ENCODE measurements at regions not wholly inside any gene's neighbourhood (a gene's known extent, or its start where the extent isn't known, plus 50 kb on each side); places are given as distances from the start of the nearest gene placed in this dataset.

DNA sequence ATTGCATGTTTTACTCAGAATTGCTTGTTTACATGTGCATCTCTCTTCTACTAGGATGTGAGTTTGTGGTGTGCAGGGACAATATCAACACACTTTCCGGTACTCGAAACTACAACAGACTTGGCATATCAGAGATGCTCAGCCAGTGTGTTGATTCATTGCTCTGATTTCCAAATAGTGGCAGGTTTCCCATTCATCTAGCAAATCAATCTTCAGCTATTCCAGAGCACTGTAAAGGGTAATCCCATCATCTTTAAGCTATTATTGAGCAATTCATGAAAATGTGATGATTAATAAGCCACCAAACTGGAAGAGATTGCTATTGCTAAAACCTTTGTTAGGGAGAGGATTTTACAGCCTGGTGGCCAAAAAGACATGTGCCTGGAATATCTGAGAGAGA, 574.2 kb upstream of the CPEB2 start:
- Histone ChIP-seq H3K9me3 (peaks cover 0 to 22% (median 6%) of the 10 kb centered on the region in 8 donors), H3K27me3 (replicated peaks in 1 of 7) (no peaks in the 10 kb centered on the region), H3K4me3 (no peak overlapping the region), H3K4me1 (peaks cover 0 to 4% (median 0%) of the 10 kb centered on the region in 6 donors), H3K36me3 (no peaks in the 10 kb centered on the region), H3K27ac (no peak overlapping the region)
- intact Hi-C loops (cut with DNase I; ENCODE audit: low total_unique reads), result no loop called here
- TF ChIP-seq, protein P1, sequence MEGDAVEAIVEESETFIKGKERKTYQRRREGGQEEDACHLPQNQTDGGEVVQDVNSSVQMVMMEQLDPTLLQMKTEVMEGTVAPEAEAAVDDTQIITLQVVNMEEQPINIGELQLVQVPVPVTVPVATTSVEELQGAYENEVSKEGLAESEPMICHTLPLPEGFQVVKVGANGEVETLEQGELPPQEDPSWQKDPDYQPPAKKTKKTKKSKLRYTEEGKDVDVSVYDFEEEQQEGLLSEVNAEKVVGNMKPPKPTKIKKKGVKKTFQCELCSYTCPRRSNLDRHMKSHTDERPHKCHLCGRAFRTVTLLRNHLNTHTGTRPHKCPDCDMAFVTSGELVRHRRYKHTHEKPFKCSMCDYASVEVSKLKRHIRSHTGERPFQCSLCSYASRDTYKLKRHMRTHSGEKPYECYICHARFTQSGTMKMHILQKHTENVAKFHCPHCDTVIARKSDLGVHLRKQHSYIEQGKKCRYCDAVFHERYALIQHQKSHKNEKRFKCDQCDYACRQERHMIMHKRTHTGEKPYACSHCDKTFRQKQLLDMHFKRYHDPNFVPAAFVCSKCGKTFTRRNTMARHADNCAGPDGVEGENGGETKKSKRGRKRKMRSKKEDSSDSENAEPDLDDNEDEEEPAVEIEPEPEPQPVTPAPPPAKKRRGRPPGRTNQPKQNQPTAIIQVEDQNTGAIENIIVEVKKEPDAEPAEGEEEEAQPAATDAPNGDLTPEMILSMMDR (IDR thresholded peaks at IDR 0.05 in 8 of 11, conservative IDR thresholded peaks at IDR 0.05 in 3 of 11), result no peak
- TF ChIP-seq POLR2AphosphoS5 (IDR thresholded peaks at IDR 0.05), result no peak
- TF ChIP-seq POLR2A (IDR thresholded peaks at IDR 0.05), result no peak
- 83 to 100% (median 96%) methylated on average over 2 of the region's 2 CpGs for WGBS, 5 donors
- DNase-seq, result no peak

DNA sequence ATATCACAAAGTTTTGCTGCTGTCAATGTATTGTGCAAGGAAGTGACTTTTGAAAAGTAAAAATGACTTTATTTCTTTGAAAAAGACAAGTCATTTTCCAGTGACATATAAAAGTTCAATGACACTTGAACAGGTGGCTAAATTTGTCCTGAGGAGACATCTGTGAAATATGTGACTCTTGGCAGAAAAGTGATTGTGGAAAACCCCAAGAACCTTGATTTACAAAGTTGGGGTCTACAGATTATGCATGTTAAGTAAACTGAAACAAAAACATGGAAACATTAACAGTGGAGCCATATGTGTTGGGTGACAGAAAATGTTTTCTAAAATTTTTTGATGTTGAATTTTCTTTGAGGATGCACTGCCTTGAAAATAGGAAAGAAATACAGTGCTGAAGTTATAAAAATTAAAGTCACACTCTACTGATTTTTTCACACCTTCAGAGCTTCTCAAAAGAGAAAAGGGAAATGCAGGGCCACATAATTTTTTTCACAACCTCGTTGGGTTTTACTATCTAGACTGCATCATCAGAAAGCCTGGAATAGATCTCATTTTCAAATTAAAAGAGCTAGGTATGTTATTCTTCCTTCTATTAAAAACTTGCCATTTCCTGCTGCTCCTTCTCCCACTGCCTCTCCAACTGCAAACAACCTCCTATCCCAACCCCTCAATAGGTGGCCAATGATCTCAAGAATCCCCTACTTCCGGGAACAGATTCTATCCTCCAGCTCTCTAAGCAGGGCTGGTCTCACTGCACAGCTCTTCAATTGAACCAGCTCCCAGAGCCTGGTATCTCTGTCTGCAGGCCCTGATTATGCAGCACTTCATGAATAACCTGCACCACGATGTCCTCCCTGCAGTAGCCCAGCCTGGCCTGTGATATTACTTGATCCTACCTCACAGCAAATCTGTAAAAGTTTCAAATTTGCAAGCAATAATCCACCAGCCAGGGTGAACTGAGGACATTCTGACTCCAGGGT, 570.8 kb upstream of the CPEB2 start:
- WGBS, 5 donors, result 45 to 57% (median 48%) methylated on average over 3 of the region's 3 CpGs
- H3K9me3 ChIP-seq, result peaks cover 0 to 6% (median 2%) of the 10 kb centered on the region in 8 donors
- TF ChIP-seq, protein P1 (IDR thresholded peaks at IDR 0.05 in 8 of 11, conservative IDR thresholded peaks at IDR 0.05 in 3 of 11), result no peak
- TF ChIP-seq POLR2AphosphoS5 (IDR thresholded peaks at IDR 0.05) (no peak), POLR2A (IDR thresholded peaks at IDR 0.05) (no peak)
- peaks cover 0 to 4% (median 0%) of the 10 kb centered on the region in 6 donors for H3K4me1 ChIP-seq
- intact Hi-C loops (cut with DNase I; ENCODE audit: low total_unique reads), result no loop called here
- peak overlapping the region in 2 of 8 donors; percentile 6 to 44 for H3K27ac ChIP-seq
- H3K36me3 ChIP-seq, result no peaks in the 10 kb centered on the region
- no peak for DNase-seq
- no peak overlapping the region for H3K4me3 ChIP-seq
- H3K27me3 ChIP-seq (replicated peaks in 1 of 7), result no peaks in the 10 kb centered on the region

DNA sequence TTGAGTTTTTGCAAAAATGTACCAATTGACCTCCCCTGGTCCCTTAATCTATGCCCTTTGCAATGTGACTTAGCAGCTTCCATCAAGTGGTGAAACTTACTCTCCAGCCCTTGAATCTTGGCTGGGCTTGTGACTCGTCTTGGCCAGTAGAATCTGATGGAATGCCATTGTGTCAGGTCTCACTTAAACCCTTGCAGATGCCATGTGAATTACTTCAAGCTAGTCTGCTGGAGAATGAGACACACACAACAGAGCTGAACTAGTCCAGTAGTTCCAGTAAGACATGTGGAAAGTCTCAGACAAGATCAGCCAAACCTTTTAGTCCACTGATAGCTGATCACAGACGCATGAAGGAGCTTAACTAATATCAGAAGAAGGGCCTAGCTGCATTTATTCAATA, 567.8 kb upstream of the CPEB2 start:
- intact Hi-C loops (cut with DNase I; ENCODE audit: low total_unique reads), result no loop called here
- Histone ChIP-seq H3K4me1 (no peaks in the 10 kb centered on the region), H3K9me3 (no peaks in the 10 kb centered on the region), H3K27me3 (replicated peaks in 1 of 7) (no peaks in the 10 kb centered on the region), H3K4me3 (no peak overlapping the region), H3K36me3 (no peaks in the 10 kb centered on the region), H3K27ac (no peak overlapping the region)
- no peak for DNase-seq
- no peak for TF ChIP-seq POLR2A (IDR thresholded peaks at IDR 0.05)
- no peak for TF ChIP-seq POLR2AphosphoS5 (IDR thresholded peaks at IDR 0.05)
- TF ChIP-seq, protein P1 (IDR thresholded peaks at IDR 0.05 in 8 of 11, conservative IDR thresholded peaks at IDR 0.05 in 3 of 11), result no peak
- WGBS, 5 donors, result 37 to 85% (median 62%) methylated on average over 2 of the region's 2 CpGs

DNA sequence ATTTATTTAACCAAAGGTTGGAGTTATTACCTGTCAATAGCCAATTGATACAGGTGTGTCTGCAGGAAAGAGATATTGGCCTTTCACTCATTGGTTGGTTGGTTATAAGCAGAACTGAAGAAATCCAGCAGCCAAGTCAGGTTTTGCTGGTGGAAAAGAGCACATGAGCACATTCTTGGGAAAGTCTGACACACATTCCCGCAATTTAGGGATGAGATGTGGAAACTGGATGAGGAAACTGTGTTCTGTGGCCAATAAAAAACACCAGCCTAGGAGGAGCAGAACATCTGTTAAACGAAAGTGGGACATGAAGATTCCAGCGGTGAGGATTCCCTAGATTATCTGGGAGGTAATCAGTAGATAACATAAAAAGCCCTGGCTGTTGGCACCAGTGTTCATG, 567.4 kb upstream of the CPEB2 start:
- Histone ChIP-seq H3K36me3 (no peaks in the 10 kb centered on the region), H3K27ac (no peak overlapping the region), H3K4me3 (no peak overlapping the region), H3K27me3 (replicated peaks in 1 of 7) (no peaks in the 10 kb centered on the region), H3K9me3 (no peaks in the 10 kb centered on the region), H3K4me1 (no peaks in the 10 kb centered on the region)
- 57 to 93% (median 63%) methylated on average over 2 to 3 of the region's 3 CpGs for WGBS, 5 donors
- intact Hi-C loops (cut with DNase I; ENCODE audit: low total_unique reads), result no loop called here
- no peak for DNase-seq
- TF ChIP-seq POLR2AphosphoS5 (IDR thresholded peaks at IDR 0.05) (no peak), POLR2A (IDR thresholded peaks at IDR 0.05) (no peak)
- TF ChIP-seq, protein P1 (IDR thresholded peaks at IDR 0.05 in 8 of 11, conservative IDR thresholded peaks at IDR 0.05 in 3 of 11), result no peak

All from spleen (tissue), 11 donors.